GM19397 (cell line): ENCODE measurements at regions not wholly inside any gene's neighbourhood (a gene's known extent, or its start where the extent isn't known, plus 50 kb on each side); places are given as distances from the start of the nearest gene placed in this dataset.

ENCODE experiments used
- ATAC-seq: cut with Tn5 transposase; IDR thresholded peaks from one replicate; pipeline ENCODE4 v1.9.1; 2021; ENCODE audit warnings: mild to moderate bottlenecking, moderate library complexity; ENCODE audit not compliant: unreplicated experiment

DNA sequence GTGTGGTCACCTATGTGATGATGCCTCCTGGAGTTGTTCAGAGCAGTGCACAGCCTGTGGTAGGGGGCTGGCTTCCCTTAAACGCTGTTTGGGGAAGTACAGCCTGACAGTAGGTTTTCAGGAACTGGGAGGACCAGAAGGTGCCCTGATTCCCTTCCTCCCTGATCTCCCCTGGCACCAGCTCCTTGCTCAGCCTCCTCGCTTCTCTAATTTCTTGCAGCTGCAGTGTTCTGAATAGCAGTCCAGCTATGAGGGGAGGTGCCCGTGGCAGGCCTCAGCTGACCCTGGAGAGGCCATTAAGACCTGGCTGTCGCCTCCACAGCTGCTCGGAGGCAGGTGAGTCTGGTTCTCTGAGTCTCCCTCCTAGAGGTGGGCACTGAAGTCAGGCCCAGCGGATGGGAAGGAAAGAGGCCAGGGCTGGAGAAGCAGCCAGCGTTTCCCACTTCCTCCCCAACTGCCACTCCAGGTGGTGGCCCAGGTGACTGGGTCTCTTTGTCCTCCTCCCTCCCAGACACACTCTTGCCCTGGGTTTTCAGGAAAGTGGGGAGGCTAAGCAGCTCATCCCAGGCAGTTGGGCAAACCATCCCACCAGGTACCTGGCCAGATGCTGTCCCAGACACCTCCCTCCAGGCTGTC is 52.0 kb upstream of the RPL11 start:
- no peak for ATAC-seq

DNA sequence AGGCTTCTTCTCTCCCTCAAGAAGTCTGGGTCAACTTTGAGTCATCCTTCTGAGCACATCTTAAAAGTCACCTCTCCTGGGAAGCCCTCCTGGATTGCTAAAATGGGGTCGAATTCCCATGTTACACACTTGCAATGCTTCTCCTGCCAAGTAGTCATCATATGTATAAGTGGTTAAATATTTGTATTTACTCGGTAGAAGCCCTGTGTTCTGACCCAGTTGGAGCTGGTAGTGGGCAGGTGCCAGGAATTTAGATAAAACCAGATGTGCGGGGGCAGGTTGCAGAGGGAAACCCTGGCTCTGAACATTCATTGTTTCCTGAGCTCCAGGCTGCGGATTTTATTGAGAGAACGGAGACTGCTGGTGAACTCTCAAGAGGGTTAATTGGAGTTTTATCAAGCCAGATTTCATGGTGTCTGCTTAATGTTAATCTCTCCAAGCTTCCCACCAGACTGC is 52.8 kb upstream of the RPL11 start:
- ATAC-seq = no peak

DNA sequence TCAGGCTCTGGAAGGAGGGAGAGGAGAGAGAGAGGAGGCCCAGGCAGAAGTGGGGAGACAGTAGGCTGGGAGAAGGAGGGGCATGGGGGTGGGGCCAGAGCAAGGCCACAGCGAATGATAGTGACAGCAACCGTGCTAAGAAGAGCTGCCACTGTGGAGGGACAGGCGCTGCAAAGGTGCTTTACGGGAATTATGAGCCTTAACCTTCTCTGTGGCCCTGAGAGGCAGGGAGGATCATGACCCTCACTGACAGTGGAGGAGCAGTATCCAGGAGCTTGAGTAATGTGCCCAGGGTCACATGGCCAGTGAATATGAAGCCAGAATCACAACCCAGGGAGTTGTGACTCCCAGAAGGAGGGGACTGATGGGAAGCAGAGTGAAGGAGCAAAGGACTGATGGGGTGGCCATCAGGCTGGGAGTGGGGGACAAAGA is 53.4 kb upstream of the RPL11 start:
- ATAC-seq = no peak

- ATAC-seq = no peak
Observed at GRCh38 chr1:23636009-23636408, 55.6 kb upstream of the RPL11 start.

GRCh38 chr1:23634840-23635651 is 56.6 kb upstream of the RPL11 start:
- no peak for ATAC-seq

DNA sequence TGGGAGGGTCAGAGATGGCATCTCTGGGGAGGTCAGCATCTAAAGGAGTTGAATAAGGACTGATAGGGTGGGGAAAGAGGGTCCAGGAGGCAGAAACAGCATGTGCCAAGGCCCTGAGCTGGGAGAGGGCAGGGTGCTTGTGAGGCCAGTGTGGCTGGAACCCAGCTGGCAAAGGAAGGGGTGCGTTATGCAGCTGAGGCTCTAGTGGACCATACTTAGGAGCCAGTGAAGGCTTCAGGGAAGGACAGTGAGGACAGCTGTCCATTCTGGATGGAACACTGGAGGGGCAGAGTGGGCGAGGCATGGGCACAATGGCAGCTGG is 57.1 kb upstream of the RPL11 start:
- no peak for ATAC-seq

DNA sequence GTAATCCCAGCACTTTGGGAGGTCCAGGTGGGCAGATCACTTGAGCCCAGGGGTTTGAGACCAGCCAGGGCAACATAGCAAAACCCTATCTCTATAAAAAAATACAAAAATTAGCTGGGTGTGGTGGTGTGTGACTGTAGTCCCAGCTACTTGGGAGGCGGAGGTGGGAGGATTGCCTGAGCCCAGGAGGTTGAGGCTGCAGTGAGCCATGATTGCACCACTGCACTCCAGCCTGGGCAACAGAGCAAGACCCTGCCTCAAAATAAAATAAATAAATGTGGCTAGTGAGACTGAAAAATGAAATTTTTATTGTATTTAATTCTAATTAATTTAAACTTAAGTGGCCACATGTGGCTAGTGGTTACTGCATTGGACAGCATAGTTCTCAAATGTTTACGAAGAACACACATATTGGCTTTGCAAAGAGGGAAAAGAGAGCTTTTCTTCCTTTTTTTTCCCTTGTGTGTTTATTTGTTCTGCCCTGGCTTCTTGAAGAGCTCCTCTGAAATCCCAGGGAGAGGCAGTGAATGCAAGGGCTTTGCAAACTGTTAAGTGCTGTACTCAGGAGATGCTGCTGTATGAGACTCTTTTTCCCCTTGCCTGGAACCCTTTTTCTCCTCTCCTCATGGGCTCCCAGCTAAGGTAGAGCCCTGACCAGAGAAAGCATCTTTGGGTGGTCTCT is 59.0 kb upstream of the RPL11 start:
- no peak for ATAC-seq

GRCh38 chr1:23629708-23630290 is 61.8 kb upstream of the RPL11 start:
- ATAC-seq = no peak

- no peak for ATAC-seq
Observed at GRCh38 chr1:23628951-23629387, 62.6 kb upstream of the RPL11 start.

GRCh38 chr1:23627069-23627735 is 64.4 kb upstream of the RPL11 start:
- ATAC-seq = no peak

DNA sequence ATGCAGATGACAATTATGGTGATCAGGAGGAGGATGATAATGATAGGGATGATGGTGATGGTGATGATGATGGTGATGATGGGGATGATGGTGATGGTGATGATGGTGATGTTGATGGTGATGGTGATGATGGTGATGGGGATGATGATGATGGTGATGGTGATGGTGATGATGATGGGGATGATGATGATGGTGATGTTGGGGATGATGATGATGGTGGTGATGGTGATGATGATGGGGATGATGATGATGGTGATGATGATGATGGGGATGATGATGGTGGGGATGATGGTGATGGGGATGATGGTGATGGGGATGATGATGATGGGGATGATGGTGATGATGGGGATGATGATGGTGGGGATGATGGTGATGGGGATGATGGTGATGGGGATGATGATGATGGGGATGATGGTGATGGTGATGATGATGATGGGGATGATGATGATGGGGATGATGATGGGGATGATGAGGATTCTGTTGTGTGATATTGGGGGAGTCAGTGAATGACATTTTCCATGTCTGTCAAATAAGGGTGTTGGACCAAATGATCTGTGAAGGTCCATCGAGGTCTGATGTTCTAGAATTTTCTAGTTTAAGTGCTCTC is 65.6 kb upstream of the RPL11 start:
- ATAC-seq = no peak

DNA sequence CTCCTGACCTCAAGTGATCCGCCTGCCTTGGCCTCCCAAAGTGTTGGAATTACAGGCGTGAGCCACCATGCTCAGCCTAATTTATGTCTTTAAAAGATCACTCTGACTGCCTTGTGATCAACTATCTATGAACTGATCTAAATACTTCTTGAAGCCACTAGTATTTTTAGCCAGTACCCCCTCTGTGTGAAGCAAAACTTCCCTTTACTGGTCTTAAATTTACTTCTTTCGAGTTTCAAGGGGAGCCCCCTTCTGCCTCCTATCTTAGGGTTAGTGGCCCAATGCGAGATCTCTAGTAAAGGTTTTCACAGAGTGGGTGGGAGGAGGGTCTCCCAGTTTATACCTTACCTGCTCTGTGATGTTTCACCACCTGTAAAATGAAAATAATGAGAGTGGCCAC is 66.1 kb upstream of the RPL11 start:
- ATAC-seq = no peak

DNA sequence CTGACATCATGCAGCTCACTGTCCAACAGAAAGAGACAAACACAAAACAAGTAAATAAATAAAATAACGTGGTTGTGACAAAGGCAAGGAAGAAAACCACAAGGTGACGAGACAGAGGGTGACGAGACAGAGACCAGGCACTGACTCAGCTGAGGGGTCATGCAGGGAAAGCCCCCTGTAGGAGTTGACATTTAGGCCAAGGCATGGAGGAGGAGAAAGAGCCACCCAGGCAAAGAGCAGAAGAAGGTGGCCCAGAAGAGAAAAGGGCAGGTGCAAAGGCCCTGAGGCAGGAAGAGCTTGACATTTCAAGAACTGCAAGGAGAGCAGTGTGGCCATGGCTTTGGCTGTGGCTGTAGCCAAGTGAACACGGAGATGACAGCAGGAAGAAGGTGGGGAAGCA is 65.1 kb upstream of the ID3 start:
- no peak for ATAC-seq

GRCh38 chr1:23622284-23622683 is 63.0 kb upstream of the ID3 start:
- no peak for ATAC-seq

DNA sequence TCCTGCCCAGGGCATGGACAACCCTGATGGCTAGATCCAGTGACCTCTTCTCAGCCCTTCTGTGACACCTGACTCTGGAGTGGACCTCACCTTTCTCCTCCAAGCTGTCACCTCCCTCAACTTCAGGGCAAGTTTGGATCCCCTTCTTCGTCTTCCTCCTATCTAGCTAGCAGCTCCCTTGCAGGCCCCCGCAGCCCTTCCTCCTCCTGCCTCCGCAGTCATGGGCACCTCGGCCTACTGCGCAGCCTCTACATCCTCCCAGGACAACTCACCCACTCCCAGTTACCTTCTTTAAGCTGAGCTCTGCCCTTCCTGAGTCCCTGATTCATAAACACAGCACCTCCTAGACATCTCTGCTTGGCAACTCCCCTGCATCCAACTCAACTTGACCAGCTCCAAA is 61.3 kb upstream of the ID3 start:
- no peak for ATAC-seq

DNA sequence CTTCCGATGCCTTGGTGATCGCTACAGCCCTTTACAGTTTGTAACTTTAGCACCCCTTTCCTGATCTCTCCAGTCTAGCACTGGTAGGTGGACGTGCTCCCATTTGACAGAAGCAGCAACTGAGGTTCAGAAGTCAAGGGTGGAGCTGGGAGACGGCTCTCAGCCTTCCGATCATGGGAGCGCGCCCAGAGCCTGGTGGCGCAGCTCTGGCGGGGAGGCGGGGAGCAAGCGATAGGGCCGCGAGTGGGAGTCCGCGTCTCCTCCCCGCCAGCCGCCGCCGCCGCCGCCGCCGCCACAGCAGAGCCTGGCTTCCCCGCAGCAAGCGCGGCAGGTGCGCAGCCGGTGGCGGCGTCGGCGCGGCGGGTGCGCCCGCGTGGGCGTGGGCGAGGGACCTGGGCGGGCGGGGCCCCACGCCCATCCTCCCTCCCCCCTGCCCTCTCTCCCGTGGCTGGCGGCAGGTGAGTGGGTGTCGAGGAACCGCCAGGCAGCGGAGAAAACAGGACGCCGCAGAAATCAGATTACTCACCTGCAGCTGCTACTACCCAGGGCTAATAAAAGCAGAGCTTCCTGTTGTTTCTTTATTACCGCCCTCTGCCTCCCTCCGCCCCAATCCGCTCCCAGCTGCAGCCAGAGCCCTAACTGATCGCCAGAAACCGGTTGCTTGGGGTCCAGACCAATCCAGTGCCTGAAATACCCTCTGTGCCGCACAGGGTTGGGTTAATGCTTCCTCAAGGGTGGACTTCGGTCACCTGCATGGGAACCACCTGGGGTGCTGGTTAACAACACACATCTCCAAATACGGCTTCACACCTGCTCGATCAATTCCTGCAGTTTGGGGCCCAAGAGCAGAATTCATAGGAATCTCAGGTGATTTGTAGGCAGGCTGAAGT is 60.2 kb upstream of the ID3 start:
- ATAC-seq = peak; percentile 68

DNA sequence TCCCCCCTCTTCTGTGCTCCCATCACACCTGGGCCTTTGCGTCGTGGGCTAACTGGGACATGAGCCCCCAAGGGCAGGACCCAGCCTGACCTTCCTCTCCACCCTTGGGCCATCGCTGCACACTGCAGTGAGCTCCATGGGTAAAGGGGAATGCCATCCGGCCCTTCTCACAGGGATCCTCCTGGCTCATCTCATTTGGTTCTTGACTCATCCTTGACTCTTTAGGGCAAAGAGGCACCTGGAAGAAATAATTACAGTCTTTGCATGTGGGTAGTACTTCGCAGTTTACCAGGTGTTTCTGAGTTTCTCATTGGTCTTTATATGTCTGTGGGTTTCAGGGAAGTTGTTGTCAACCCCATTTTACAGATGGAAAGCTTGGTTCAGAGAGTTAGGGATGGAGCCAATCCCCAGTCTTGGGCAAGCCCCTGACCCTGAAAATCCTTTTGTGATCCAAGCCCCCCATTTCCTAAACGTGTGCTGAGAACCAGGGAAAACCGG is 59.3 kb upstream of the ID3 start:
- no peak for ATAC-seq

GRCh38 chr1:23617084-23617521 is 57.8 kb upstream of the ID3 start:
- ATAC-seq = no peak

GRCh38 chr1:23616292-23616824 is 57.1 kb upstream of the ID3 start:
- ATAC-seq = no peak
